ENCODE measurements at regions not wholly inside any gene's neighbourhood (a gene's known extent, or its start where the extent isn't known, plus 50 kb on each side); places are given as distances from the start of the nearest gene placed in this dataset.

GRCh38 chr20:41819436-41819835 lies 201.3 kb upstream of the CHD6 start:
- H3K27me3 ChIP-seq (ENCODE audit: control insufficient read depth, extremely low read depth, insufficient read depth, low read length), result no peaks in the 10 kb centered on the region
- no peak overlapping the region for H2AFZ ChIP-seq (ENCODE audit: control insufficient read depth, low read length)
- no peak overlapping the region for H3K9ac ChIP-seq (ENCODE audit: control insufficient read depth, extremely low read depth, insufficient read depth, low read length)
- DNase-seq (ENCODE audit: low read depth, low spot score), result no peak
- H3K79me2 ChIP-seq (ENCODE audit: control insufficient read depth, insufficient read depth, low read length), result no peaks in the 10 kb centered on the region
- TF ChIP-seq CTCF (optimal IDR thresholded peaks at IDR 0.05 in 1 of 3, IDR thresholded peaks at IDR 0.05 in 1 of 3, conservative IDR thresholded peaks at IDR 0.05 in 1 of 3; ENCODE audit: extremely low read depth in 1 of 3, insufficient read depth in 2 of 3, low read length in 3 of 3), result no peak
- no peak for TF ChIP-seq EZH2 (IDR thresholded peaks at IDR 0.05; ENCODE audit: low read length)
- H4K20me1 ChIP-seq (ENCODE audit: control insufficient read depth, extremely low read depth, insufficient read depth, low read length), result no peaks in the 10 kb centered on the region
- H3K4me1 ChIP-seq (ENCODE audit: control insufficient read depth, extremely low read depth, insufficient read depth, low read length), result no peaks in the 10 kb centered on the region
- no peak overlapping the region for H3K4me2 ChIP-seq (ENCODE audit: control insufficient read depth, extremely low read depth, insufficient read depth, low read depth, low read length)
- H3K4me3 ChIP-seq (ENCODE audit: control insufficient read depth in 2 of 3, extremely low read depth in 1 of 3, insufficient read depth in 2 of 3, low read depth in 1 of 3, low read length in 3 of 3), result no peak overlapping the region
- FAIRE-seq, result no peak
- H3K9me3 ChIP-seq (ENCODE audit: control insufficient read depth, low read depth, low read length), result no peaks in the 10 kb centered on the region
- no peaks in the 10 kb centered on the region for H3K36me3 ChIP-seq (ENCODE audit: control insufficient read depth in 2 of 2, extremely low read depth in 1 of 2, insufficient read depth in 2 of 2, low read length in 2 of 2)
- no peak overlapping the region for H3K27ac ChIP-seq (ENCODE audit: control insufficient read depth, insufficient read depth, low read length)
- dilution Hi-C loops (cut with MboI; ENCODE audit: extremely low pct_ligation_motif_present, low sequenced_read_pairs), result no loop called here
- H3K9me1 ChIP-seq (ENCODE audit: control insufficient read depth, extremely low read depth, insufficient read depth, low read length), result no peaks in the 10 kb centered on the region

GRCh38 chr20:41818991-41819390 lies 200.8 kb upstream of the CHD6 start:
- dilution Hi-C loops (cut with MboI; ENCODE audit: extremely low pct_ligation_motif_present, low sequenced_read_pairs), result no loop called here
- no peak overlapping the region for H3K4me3 ChIP-seq (ENCODE audit: control insufficient read depth in 2 of 3, extremely low read depth in 1 of 3, insufficient read depth in 2 of 3, low read depth in 1 of 3, low read length in 3 of 3)

More at GRCh38 chr20:41818991-41819390, 200.8 kb upstream of the CHD6 start:
- no peaks in the 10 kb centered on the region for H3K9me1 ChIP-seq (ENCODE audit: control insufficient read depth, extremely low read depth, insufficient read depth, low read length)
- no peak overlapping the region for H3K9ac ChIP-seq (ENCODE audit: control insufficient read depth, extremely low read depth, insufficient read depth, low read length)
- FAIRE-seq (no peak), DNase-seq (ENCODE audit: low read depth, low spot score) (no peak)
- no peak overlapping the region for H3K27ac ChIP-seq (ENCODE audit: control insufficient read depth, insufficient read depth, low read length)
- no peaks in the 10 kb centered on the region for H3K9me3 ChIP-seq (ENCODE audit: control insufficient read depth, low read depth, low read length)
- no peaks in the 10 kb centered on the region for H3K79me2 ChIP-seq (ENCODE audit: control insufficient read depth, insufficient read depth, low read length)
- TF ChIP-seq CTCF (optimal IDR thresholded peaks at IDR 0.05 in 1 of 3, IDR thresholded peaks at IDR 0.05 in 1 of 3, conservative IDR thresholded peaks at IDR 0.05 in 1 of 3; ENCODE audit: extremely low read depth in 1 of 3, insufficient read depth in 2 of 3, low read length in 3 of 3) (no peak), EZH2 (IDR thresholded peaks at IDR 0.05; ENCODE audit: low read length) (no peak)
- H3K36me3 ChIP-seq (ENCODE audit: control insufficient read depth in 2 of 2, extremely low read depth in 1 of 2, insufficient read depth in 2 of 2, low read length in 2 of 2), result no peaks in the 10 kb centered on the region
- H4K20me1 ChIP-seq (ENCODE audit: control insufficient read depth, extremely low read depth, insufficient read depth, low read length), result no peaks in the 10 kb centered on the region
- no peaks in the 10 kb centered on the region for H3K27me3 ChIP-seq (ENCODE audit: control insufficient read depth, extremely low read depth, insufficient read depth, low read length)
- no peak overlapping the region for H3K4me2 ChIP-seq (ENCODE audit: control insufficient read depth, extremely low read depth, insufficient read depth, low read depth, low read length)
- H3K4me1 ChIP-seq (ENCODE audit: control insufficient read depth, extremely low read depth, insufficient read depth, low read length), result no peaks in the 10 kb centered on the region
- no peak overlapping the region for H2AFZ ChIP-seq (ENCODE audit: control insufficient read depth, low read length)
